T1000 (cell line): ENCODE measurements at regions not wholly inside any gene's neighbourhood (a gene's known extent, or its start where the extent isn't known, plus 50 kb on each side); places are given as distances from the start of the nearest gene placed in this dataset.
A peak's percentile ranks its signal among the peaks of the same experiment; 100 is the strongest.
"Not testable (repeated sequence)": the region's sequence is repeated elsewhere in the genome, so short reads cannot be mapped to it uniquely, and the experiment has no call there.

Experiments used
- DNase-seq: peaks from one replicate; lab custom pipeline; 2025; ENCODE audit warnings: mixed read lengths; lab: John Stamatoyannopoulos, UW

- no peak for DNase-seq
Observed at GRCh38 chr10:22158426-22158825, 59.4 kb downstream of the EBLN1 start.

DNA sequence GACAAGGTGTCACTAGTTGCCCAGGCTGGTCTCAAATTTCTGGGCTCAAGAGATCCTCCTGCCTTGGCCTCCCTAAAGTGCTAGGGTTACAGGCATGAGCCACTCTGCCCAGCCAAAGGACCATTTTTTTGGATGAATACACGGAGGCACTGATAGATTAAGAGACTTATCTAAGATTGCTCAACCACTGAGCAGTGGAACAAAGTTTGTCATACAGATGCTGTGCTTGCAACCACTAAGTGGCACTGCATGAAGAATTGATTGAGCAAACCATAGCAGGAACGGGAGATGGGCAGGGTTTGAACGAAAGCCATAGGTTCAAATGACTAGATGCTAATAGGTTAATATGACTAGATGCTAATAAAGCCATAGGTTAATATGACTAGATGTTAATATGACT lies 61.1 kb downstream of the EBLN1 start:
- no peak for DNase-seq

GRCh38 chr10:22152403-22152802 lies 65.4 kb downstream of the EBLN1 start:
- DNase-seq, result no peak

DNA sequence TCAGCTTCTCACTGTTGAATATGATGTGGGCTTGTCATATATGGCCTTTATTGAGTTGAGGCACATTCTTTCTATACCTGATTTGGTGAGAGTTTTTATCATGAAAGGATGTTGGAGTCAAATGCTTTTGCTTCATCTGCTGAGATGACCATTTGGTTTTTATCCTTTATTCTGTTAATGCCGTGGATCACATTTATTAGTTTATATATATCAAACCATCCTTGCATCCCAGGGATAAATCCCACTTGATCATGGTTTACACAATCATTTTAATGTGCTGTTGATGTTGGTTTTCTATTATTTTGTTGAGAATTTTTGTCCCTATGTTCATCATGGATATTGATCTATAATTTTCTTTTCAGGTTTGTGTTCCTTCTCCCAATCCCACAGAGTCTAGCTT lies 67.0 kb downstream of the EBLN1 start:
- no peak for DNase-seq

DNA sequence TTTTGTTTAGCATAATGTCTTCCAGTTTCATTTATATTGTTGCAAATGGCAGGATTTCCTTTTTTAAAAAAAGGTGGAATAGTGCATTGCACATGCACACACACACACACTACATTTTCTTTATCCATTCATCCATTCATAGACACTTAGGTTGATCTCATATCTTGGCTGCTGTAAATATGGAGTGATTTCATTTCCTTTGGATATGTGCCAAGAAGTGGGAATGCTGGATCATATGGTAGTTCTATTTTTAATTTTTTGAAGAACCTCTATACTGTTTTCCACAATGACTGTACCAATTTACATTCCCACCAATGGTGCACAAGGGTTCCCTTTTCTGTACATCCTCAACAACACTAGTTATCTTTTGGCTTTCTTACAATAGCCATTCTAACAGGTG lies 68.9 kb downstream of the EBLN1 start:
- DNase-seq, result no peak

DNA sequence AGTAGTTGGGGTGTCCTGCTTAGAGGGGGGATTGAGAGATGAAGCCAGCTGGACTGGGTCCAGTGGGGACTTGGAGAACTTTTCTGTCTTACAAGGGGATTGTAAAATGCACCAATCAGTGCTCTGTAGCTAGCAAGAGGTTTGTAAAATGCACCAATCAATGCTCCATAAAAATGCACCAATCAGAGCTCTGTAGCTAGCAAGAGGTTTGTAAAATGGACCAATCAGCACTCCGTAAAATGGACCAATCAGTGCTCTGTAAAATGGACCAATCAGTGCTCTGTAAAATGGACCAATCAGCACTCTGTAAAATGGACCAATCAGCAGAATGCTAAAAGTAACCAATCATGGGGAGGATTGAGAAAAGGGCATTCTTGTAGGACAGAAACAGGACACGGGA lies 71.9 kb downstream of the EBLN1 start:
- DNase-seq, result not testable (repeated sequence)

DNA sequence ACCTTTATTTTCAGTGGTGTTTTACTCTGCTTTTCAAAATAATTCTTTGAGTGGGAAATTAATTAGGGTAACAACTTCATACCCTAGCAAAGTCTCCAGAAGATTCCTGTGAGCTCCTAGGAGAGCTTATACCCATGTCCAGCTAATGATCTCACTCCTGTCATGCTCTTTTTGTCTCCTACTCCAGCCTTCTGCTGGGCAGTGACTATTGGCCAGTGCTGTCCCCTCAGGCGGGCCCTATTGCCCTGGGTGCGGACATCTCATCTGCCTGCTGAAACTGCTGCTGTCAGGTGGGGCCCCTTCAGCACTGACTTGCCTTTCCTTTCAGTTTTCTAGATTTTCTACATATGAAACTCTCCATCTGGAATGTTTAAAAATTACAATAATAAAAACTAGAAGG lies 80.3 kb downstream of the EBLN1 start:
- DNase-seq, result no peak

DNA sequence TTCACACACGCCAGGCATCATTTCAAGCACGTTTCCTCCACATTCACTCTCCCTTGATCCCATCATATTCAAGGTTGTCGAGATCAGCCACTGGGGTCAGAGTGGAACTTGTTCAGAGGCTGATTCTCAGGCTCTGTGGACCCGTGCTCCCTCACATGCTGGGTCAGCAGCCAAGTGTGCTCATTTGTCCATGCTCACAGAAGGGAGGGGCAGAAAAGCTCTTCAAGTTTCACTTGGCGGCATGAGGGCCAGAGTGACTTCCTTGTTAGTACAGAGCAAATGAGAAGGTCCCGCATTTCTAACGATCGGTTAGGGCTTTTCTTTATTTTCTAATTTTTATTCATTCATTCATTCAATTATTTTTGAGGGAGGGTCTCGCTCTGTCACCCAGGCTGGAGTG lies 82.2 kb downstream of the EBLN1 start:
- no peak for DNase-seq

- no peak for DNase-seq
Observed at GRCh38 chr10:22133749-22134624, 83.8 kb downstream of the EBLN1 start.

DNA sequence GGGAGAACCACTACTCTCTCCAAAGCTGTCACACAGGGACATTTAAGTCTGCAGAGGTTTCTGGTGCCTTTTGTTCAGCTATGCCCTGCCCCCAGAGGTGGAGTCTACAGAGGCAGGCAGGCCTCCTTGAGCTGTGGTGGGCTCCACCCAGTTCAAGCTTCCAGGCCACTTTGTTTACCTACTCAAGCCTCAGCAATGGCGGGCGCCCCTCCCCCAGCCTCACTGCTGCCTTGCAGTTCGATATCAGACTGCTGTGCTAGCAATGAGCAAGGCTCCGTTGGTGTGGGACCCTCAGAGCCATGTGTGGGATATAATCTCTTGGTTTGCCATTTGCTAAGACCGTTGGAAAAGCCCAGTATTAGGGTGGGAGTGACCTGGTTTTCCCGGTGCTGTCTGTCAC lies 87.0 kb downstream of the EBLN1 start:
- not testable (repeated sequence) for DNase-seq

DNA sequence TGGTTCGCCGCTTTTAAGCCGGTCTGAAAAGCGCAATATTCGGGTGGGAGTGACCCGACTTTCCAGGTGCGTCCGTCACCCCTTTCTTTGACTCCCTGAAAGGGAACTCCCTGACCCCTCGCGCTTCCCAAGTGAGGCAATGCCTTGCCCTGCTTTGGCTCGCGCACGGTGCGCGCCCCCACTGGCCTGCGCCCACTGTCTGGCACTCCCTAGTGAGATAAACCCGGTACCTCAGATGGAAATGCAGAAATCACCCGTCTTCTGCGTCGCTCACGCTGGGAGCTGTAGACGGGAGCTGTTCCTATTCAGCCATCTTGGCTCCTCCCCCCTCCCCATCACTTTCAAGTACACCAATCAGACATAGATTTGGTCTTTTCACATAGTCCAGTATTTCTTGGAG lies 88.2 kb downstream of the EBLN1 start:
- not testable (repeated sequence) for DNase-seq

DNA sequence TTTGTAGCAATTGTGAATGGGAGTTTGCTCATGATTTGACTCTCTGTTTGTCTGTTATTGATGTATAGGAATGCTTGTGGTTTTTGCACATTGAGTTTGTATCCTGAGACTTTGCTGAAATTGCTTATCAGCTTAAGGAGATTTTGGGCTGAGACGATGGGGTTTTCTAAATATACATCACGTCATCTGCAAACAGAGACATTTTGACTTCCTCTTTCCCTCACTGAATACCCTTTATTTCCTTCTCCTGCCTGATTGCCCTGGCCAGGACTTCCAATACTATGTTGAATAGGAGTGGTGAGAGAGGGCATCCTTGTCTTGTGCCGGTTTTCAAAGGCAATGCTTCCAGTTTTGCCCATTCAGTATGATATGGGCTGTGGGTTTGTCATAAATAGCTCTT lies 96.6 kb downstream of the EBLN1 start:
- DNase-seq, result not testable (repeated sequence)

DNA sequence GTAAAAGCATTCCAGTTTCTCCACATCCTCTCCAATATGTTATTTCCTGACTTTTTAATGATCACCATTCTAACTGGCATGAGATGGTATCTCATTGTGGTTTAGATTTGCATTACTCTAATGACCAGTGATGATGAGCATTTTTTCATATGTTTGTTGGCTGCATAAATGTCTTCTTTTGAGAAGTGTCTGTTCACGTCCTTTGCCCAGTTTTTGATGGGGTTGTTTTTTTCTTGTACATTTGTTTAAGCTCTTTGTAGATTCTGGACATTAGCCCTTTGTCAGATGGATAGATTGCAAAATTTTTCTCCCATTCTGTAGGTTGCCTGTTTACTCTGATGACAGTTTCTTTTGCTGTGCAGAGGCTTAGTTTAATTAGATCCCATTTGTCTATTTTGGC lies 97.7 kb downstream of the EBLN1 start:
- DNase-seq, result not testable (repeated sequence)

- DNase-seq, result not testable (repeated sequence)
Observed at GRCh38 chr10:22119575-22119974, 98.2 kb downstream of the EBLN1 start.

GRCh38 chr10:22111705-22112104 lies 106.1 kb downstream of the EBLN1 start:
- DNase-seq, result no peak

GRCh38 chr10:22111260-22111659 lies 106.6 kb downstream of the EBLN1 start:
- DNase-seq, result no peak

GRCh38 chr10:22110761-22111160 lies 107.1 kb downstream of the EBLN1 start:
- no peak for DNase-seq

GRCh38 chr10:22105270-22105669 lies 101.7 kb upstream of the DNAJC1 start:
- DNase-seq, result no peak

DNA sequence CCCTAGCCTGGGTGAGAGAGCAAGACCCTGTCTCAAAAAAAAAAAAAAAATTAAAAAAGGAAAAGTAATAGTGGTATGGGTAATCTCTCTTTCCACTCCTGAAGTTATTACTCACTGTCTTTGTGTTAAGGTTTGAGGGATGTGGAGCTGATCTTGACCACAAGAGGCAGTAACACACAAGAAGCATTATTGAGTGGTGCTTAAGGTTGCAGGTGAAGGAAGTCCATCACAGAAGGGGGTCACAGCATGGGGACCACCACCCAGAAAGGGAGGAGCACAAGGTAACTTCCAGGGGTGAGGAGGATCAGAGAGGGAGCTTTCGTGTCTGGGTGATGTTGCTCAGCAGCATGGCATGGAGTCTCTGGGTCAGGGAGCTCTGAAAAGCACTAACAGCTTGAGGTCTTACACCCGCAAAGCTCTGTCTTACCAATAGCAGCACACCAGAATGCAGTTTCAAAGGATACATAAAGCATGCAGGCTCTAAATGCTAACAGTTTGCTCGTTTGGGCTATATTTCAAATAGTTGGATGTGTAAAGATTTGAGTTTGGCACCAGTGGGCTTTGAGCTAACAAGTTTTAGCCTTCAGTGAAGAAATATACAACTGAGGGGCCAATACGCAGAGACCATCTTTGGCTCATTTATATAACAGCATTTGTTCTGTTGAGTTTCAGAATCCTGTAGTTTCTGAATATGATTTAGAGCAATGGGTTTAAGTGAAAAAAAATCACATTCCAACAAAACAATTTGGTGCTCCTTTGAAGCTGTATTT lies 100.4 kb upstream of the DNAJC1 start:
- DNase-seq, result no peak

DNA sequence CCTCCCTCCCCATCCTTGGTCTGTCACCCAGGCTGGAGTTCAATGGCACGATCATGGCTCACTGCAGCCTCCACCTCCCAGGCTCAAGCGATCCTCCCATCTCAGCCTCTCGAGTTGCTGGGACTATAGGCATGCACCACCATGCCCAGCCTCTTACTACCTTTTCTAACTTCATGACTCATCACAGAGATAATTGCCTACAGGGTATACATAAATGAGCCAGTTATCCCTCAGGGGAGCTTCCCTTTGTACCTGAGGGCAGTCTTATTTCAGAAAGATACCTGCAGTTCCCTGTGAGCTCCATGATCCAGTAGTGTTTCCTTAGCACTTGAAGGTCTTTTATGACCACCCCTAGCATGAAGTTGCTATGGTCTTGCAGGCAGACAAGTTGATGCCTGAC lies 94.2 kb upstream of the DNAJC1 start:
- DNase-seq, result no peak

DNA sequence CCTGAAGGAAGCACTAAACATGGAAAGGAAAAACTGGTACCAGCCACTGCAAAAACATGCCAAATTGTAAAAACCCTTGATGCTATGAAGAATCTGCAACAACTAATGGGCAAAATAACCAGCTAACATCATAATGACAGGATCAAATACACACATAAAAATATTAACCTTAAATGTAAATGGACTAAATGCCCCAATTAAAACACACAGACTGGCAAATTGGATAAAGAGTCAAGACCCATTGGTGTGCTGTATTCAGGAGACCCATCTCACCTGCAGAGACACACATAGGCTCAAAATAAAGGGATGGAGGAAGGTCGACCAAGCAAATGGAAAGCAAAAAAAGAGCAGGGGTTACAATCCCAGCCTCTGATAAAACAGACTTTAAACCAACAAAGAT lies 87.7 kb upstream of the DNAJC1 start:
- not testable (repeated sequence) for DNase-seq

DNA sequence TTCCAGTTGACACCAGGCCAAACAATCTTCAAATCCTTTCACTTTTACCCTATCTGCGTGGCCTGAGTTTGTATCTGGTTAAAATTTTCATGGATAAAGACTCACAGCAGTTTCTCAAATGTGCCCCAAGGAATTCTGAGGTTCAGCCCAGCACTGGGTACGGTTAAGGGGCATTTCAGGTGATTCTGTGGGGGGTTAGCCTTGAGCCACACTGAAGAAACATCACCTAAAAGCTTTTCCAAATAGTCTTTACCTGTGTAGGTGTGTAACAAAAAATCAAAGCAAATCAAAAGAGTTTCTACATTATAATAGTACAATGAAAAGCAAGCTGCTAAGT lies 83.8 kb upstream of the DNAJC1 start:
- no peak for DNase-seq

GRCh38 chr10:22086730-22087401 lies 83.3 kb upstream of the DNAJC1 start:
- DNase-seq, result peak; percentile 99
